Prostate gland (tissue), 2 donors: ENCODE measurements at regions not wholly inside any gene's neighbourhood (a gene's known extent, or its start where the extent isn't known, plus 50 kb on each side); places are given as distances from the start of the nearest gene placed in this dataset.

Source experiments
- CTCF ChIP-seq, 4 experiments: fragments of 200-600 bp in 2 of 4; fragments of 450-650 bp in 2 of 4; sonication (generic) in 2 of 4; IDR thresholded peaks; 1 replicate in 3 of 4; 2 replicates in 1 of 4; pipeline ENCODE4 v1.5.1; 2016 to 2019; ENCODE audit warnings: antibody characterized with exemption in 4 of 4, mild to moderate bottlenecking in 2 of 4, moderate library complexity in 2 of 4
- POLR2A ChIP-seq: fragments of 450-650 bp; IDR thresholded peaks from one replicate; pipeline ENCODE4 v1.6.1; 2016; ENCODE audit warnings: antibody characterized with exemption, mild to moderate bottlenecking
- POLR2AphosphoS5 ChIP-seq: sonication (generic); formaldehyde crosslinking; IDR thresholded peaks from one replicate; pipeline ENCODE4 v1.6.1; 2017; ENCODE audit warnings: antibody characterized with exemption

GRCh38 chr5:157941616-157942015 lies 82.7 kb upstream of the CLINT1 start:
- no peak for TF ChIP-seq CTCF (IDR thresholded peaks at IDR 0.05)
- no peak for TF ChIP-seq POLR2AphosphoS5
- TF ChIP-seq POLR2A, result no peak
